ENCODE measurements at regions not wholly inside any gene's neighbourhood (a gene's known extent, or its start where the extent isn't known, plus 50 kb on each side); places are given as distances from the start of the nearest gene placed in this dataset.

GRCh38 chr14:86815341-86815740 is 1177.6 kb downstream of the GALC start:
- no peak for DNase-seq (ENCODE audit: low read depth)
- no peak overlapping the region for H3K4me3 ChIP-seq (ENCODE audit: low read depth, low read length)
- TF ChIP-seq CTCF (IDR thresholded peaks at IDR 0.05; ENCODE audit: insufficient read depth, low read length) = no peak

GRCh38 chr14:86802726-86803125 is 1190.3 kb downstream of the GALC start:
- TF ChIP-seq CTCF (IDR thresholded peaks at IDR 0.05; ENCODE audit: insufficient read depth, low read length) = no peak
- peak; percentile 59 for DNase-seq (ENCODE audit: low read depth)
- H3K4me3 ChIP-seq (ENCODE audit: low read depth, low read length) = no peak overlapping the region

GRCh38 chr14:86799244-86799647 is 1193.7 kb downstream of the GALC start:
- TF ChIP-seq CTCF (IDR thresholded peaks at IDR 0.05; ENCODE audit: insufficient read depth, low read length) = no peak
- H3K4me3 ChIP-seq (ENCODE audit: low read depth, low read length) = no peak overlapping the region
- peak; percentile 99 for DNase-seq (ENCODE audit: low read depth)

- DNase-seq (ENCODE audit: low read depth) = peak; percentile 46
- TF ChIP-seq CTCF (IDR thresholded peaks at IDR 0.05; ENCODE audit: insufficient read depth, low read length) = no peak
- no peak overlapping the region for H3K4me3 ChIP-seq (ENCODE audit: low read depth, low read length)
These were observed 1194.7 kb downstream of the GALC start for GRCh38 chr14:86798330-86798729.

GRCh38 chr14:86797075-86797351 is 1196.0 kb downstream of the GALC start:
- no peak for TF ChIP-seq CTCF (IDR thresholded peaks at IDR 0.05; ENCODE audit: insufficient read depth, low read length)
- DNase-seq (ENCODE audit: low read depth) = no peak
- no peak overlapping the region for H3K4me3 ChIP-seq (ENCODE audit: low read depth, low read length)

- TF ChIP-seq CTCF (IDR thresholded peaks at IDR 0.05; ENCODE audit: insufficient read depth, low read length) = no peak
- peak; percentile 67 for DNase-seq (ENCODE audit: low read depth)
- H3K4me3 ChIP-seq (ENCODE audit: low read depth, low read length) = no peak overlapping the region
These were observed 1196.5 kb downstream of the GALC start for GRCh38 chr14:86796221-86797074.

- no peak for DNase-seq (ENCODE audit: low read depth)
- no peak for TF ChIP-seq CTCF (IDR thresholded peaks at IDR 0.05; ENCODE audit: insufficient read depth, low read length)
- no peak overlapping the region for H3K4me3 ChIP-seq (ENCODE audit: low read depth, low read length)
These were observed 1198.3 kb downstream of the GALC start for GRCh38 chr14:86794689-86795088.
